ENCODE measurements at regions not wholly inside any gene's neighbourhood (a gene's known extent, or its start where the extent isn't known, plus 50 kb on each side); places are given as distances from the start of the nearest gene placed in this dataset.

- TF ChIP-seq ZNF235 (CRISPR knock-in tag; IDR thresholded peaks at IDR 0.05; ENCODE audit: borderline replicate concordance) = no peak
- peak; percentile 13; the same call in 1 of the 2 replicates for TF ChIP-seq MYC (CRISPR knock-in tag; IDR thresholded peaks at IDR 0.05; ENCODE audit: borderline replicate concordance)
- no peak for TF ChIP-seq SCMH1 (CRISPR knock-in tag; IDR thresholded peaks at IDR 0.05; ENCODE audit: borderline replicate concordance)
- no peak for TF ChIP-seq ZNF780A (CRISPR knock-in tag; IDR thresholded peaks at IDR 0.05)
- peak; percentile 96 for TF ChIP-seq ISL2 (CRISPR knock-in tag; IDR thresholded peaks at IDR 0.05)
- TF ChIP-seq, protein P1, sequence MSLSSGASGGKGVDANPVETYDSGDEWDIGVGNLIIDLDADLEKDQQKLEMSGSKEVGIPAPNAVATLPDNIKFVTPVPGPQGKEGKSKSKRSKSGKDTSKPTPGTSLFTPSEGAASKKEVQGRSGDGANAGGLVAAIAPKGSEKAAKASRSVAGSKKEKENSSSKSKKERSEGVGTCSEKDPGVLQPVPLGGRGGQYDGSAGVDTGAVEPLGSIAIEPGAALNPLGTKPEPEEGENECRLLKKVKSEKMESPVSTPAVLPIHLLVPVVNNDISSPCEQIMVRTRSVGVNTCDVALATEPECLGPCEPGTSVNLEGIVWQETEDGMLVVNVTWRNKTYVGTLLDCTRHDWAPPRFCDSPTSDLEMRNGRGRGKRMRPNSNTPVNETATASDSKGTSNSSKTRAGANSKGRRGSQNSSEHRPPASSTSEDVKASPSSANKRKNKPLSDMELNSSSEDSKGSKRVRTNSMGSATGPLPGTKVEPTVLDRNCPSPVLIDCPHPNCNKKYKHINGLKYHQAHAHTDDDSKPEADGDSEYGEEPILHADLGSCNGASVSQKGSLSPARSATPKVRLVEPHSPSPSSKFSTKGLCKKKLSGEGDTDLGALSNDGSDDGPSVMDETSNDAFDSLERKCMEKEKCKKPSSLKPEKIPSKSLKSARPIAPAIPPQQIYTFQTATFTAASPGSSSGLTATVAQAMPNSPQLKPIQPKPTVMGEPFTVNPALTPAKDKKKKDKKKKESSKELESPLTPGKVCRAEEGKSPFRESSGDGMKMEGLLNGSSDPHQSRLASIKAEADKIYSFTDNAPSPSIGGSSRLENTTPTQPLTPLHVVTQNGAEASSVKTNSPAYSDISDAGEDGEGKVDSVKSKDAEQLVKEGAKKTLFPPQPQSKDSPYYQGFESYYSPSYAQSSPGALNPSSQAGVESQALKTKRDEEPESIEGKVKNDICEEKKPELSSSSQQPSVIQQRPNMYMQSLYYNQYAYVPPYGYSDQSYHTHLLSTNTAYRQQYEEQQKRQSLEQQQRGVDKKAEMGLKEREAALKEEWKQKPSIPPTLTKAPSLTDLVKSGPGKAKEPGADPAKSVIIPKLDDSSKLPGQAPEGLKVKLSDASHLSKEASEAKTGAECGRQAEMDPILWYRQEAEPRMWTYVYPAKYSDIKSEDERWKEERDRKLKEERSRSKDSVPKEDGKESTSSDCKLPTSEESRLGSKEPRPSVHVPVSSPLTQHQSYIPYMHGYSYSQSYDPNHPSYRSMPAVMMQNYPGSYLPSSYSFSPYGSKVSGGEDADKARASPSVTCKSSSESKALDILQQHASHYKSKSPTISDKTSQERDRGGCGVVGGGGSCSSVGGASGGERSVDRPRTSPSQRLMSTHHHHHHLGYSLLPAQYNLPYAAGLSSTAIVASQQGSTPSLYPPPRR (CRISPR knock-in tag; IDR thresholded peaks at IDR 0.05; ENCODE audit: borderline replicate concordance) = peak; percentile 89
- TF ChIP-seq ZBED4 (CRISPR knock-in tag; IDR thresholded peaks at IDR 0.05; ENCODE audit: borderline replicate concordance) = no peak; the same call in 1 of the 2 replicates
- TF ChIP-seq ZBTB7A (CRISPR knock-in tag; IDR thresholded peaks at IDR 0.05) = no peak
- TF ChIP-seq PBX2 (CRISPR knock-in tag; IDR thresholded peaks at IDR 0.05) = peak; percentile 37; the same call in 1 of the 2 replicates
- TF ChIP-seq, protein P2, sequence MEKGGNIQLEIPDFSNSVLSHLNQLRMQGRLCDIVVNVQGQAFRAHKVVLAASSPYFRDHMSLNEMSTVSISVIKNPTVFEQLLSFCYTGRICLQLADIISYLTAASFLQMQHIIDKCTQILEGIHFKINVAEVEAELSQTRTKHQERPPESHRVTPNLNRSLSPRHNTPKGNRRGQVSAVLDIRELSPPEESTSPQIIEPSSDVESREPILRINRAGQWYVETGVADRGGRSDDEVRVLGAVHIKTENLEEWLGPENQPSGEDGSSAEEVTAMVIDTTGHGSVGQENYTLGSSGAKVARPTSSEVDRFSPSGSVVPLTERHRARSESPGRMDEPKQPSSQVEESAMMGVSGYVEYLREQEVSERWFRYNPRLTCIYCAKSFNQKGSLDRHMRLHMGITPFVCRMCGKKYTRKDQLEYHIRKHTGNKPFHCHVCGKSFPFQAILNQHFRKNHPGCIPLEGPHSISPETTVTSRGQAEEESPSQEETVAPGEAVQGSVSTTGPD (CRISPR knock-in tag; IDR thresholded peaks at IDR 0.05) = peak; percentile 51
- no peak for TF ChIP-seq RBM22 (optimal IDR thresholded peaks at IDR 0.05; ENCODE audit: low read length)
- TF ChIP-seq RNF2 (conservative IDR thresholded peaks at IDR 0.05; ENCODE audit: low read depth) = no peak; the same call in 1 of the 2 replicates
- TF ChIP-seq, protein P3, sequence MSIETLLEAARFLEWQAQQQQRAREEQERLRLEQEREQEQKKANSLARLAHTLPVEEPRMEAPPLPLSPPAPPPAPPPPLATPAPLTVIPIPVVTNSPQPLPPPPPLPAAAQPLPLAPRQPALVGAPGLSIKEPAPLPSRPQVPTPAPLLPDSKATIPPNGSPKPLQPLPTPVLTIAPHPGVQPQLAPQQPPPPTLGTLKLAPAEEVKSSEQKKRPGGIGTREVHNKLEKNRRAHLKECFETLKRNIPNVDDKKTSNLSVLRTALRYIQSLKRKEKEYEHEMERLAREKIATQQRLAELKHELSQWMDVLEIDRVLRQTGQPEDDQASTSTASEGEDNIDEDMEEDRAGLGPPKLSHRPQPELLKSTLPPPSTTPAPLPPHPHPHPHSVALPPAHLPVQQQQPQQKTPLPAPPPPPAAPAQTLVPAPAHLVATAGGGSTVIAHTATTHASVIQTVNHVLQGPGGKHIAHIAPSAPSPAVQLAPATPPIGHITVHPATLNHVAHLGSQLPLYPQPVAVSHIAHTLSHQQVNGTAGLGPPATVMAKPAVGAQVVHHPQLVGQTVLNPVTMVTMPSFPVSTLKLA (IDR thresholded peaks at IDR 0.05) = 0 out of 2 replicates have a peak, but pooled peaks have one; percentile 20
- TF ChIP-seq ZNF572 (CRISPR knock-in tag; IDR thresholded peaks at IDR 0.05) = no peak
Observed at GRCh38 chr14:101289230-101289690, 272.0 kb upstream of the DIO3 start (continued).
